ENCODE measurements at regions not wholly inside any gene's neighbourhood (a gene's known extent, or its start where the extent isn't known, plus 50 kb on each side); places are given as distances from the start of the nearest gene placed in this dataset.

DNA sequence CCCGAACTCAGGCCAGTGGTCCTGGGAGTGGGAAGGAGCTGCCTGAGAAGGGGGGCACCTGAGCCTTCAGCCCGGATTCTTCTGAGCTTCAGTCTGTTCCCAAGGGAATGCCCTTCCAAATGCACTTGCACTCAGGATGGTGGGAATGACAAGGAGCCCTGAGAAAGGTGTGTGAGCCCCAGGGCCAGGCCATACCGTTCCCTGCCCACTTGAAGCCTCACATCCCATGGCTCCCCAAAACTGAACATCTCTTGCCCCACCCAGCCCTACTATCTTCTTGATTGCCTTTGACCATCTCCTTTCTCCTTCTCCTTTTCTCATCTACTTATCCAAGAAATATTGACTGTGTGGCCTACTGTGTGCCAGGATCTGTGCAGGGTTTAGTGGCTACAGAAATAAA is 84.4 kb upstream of the HSPA9 start:
- TF ChIP-seq, protein P1, sequence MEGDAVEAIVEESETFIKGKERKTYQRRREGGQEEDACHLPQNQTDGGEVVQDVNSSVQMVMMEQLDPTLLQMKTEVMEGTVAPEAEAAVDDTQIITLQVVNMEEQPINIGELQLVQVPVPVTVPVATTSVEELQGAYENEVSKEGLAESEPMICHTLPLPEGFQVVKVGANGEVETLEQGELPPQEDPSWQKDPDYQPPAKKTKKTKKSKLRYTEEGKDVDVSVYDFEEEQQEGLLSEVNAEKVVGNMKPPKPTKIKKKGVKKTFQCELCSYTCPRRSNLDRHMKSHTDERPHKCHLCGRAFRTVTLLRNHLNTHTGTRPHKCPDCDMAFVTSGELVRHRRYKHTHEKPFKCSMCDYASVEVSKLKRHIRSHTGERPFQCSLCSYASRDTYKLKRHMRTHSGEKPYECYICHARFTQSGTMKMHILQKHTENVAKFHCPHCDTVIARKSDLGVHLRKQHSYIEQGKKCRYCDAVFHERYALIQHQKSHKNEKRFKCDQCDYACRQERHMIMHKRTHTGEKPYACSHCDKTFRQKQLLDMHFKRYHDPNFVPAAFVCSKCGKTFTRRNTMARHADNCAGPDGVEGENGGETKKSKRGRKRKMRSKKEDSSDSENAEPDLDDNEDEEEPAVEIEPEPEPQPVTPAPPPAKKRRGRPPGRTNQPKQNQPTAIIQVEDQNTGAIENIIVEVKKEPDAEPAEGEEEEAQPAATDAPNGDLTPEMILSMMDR (IDR thresholded peaks at IDR 0.05; ENCODE audit: low read depth, low read length): no peak
- no peak for DNase-seq (ENCODE audit: extremely low read depth, low read depth)

DNA sequence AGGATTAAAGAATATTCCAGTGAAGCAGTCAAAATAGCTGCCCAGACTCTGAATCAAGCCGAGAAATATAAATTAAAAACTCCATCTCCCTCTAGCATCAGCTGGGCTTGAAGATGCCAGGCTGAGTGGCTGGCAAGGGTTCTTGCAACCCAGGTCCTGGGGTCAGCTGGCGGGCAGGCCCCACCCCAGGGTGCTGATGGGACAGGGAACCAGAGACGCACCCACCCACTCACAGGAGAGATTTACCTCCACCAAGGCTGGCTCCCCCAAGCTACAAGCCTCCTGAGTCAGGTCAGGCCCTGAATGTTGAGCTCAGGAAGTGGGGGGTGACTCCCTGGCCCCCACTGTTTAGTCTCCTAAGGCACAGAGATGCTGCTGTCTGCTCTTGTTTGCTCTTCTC is 83.9 kb upstream of the HSPA9 start:
- TF ChIP-seq, protein P1 (IDR thresholded peaks at IDR 0.05; ENCODE audit: low read depth, low read length): no peak
- no peak for DNase-seq (ENCODE audit: extremely low read depth, low read depth)

DNA sequence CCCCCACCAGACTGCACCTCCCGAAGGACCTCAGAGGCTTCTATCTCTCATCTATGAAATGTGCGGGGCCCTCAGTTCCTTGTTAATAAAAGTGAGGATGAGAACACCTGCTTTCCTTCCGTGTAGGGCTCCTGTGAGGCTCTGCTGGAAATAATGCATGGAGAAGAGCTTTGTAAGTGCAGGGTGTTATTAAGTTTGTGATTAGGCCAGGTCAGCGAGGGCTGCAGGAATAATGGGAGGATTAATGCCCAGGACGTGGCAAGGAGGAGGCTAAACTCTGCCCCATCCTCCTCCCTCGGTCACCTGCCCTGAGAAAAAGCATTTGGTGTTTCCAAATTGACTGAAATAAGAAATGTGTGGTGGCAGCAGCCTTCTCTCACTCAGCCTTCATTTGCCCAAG is 83.5 kb upstream of the HSPA9 start:
- TF ChIP-seq, protein P1 (IDR thresholded peaks at IDR 0.05; ENCODE audit: low read depth, low read length): no peak
- DNase-seq (ENCODE audit: extremely low read depth, low read depth): no peak

DNA sequence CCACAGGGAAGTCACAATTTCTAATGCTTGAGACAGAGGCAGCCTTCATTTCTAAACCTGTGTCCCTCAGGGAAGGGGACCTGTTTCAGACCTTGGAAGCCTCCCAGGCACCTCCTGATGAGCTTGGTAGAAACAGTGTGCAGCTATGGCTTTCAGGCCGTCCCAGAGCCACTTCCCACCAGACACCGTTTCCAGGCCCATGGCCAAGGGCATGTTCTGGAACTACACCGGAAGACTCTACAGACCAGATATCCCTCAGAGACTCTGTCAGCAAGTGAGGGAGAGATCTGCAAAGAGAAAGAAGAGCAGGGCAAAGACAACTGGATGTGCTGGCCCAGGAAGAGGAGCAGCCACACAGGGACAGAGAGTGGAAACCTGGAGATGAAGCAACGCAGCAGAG is 82.2 kb upstream of the HSPA9 start:
- DNase-seq (ENCODE audit: extremely low read depth, low read depth): no peak
- TF ChIP-seq, protein P1 (IDR thresholded peaks at IDR 0.05; ENCODE audit: low read depth, low read length): no peak

DNA sequence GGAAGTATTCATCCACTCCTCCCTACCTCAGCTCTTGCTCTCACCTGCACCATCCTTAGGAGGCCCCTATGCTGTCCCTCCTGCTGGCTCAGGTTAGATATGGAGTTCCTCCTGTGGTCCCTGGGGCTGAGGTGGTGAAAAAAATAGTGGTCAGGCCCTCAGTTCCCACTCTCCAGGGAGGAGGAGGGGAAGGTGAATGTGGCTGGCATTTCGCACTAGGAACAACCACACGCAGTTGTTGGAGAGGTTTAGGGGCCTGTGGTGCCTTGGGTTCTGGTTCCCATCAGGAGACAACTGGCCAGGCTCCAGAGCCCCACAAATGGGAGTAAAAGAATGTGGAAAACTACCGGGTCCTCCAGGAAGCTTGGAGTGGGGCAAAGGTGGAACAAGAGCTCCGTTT is 81.7 kb upstream of the HSPA9 start:
- TF ChIP-seq, protein P1 (IDR thresholded peaks at IDR 0.05; ENCODE audit: low read depth, low read length): no peak
- no peak for DNase-seq (ENCODE audit: extremely low read depth, low read depth)

DNA sequence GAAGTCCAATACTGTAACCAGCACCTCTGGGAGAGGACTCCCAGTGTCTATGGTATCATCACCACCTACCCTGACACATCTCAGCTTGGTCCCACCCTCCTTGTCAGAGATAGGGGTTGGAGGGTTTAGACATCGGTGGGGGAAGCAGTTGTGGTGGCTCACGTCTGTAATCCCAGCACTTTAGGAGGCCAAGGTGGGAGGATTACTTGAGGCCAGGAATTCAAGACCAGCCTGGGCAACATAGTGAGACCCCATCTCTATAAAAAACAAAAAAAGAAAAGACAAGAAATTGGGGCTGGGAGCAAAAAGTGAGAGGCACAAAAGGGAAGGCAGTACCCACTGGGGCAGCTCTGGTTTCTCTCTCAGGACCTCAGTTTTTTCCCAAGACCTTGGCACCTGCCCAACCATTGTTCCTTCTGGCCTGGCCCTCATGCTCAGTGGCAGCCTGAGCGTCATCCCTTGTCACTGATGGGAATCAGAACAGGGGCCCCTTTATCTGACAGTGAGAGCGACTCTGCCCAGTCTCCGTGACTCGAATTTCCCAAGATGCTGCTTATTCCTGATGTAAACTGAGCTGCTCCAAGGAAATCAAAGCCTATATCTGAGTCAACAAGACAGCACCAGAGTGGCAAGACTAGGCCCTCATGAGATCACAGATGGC is 80.5 kb upstream of the HSPA9 start:
- DNase-seq (ENCODE audit: extremely low read depth, low read depth): no peak
- TF ChIP-seq, protein P1 (IDR thresholded peaks at IDR 0.05; ENCODE audit: low read depth, low read length): no peak

DNA sequence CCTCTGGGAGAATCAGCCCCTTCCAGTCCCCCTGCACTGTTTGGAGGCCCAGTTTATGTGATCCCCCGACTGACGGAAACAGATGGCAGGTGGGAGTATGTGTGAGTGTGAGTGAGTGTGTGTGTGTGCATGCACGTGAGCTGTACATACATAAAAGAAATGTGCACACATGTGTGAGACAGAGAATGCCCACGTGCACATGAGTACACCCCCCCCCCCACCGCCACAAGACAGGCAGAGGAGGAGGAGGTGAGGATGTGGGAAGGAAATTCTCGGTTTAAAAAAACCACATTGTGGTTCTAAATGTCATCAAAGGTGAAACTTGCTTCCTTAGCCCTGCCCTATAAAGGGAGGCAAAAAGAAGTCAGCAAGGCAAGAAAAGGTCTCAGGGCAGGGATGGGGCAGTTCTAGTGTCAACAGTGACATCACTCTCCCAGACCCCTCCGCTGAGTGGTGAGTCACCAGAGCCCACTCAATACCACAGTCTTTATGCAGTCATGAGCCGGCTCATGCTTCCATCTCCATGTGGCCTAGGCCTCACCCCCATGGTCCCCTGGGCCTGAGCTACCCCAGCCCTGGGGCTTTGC is 79.2 kb upstream of the HSPA9 start:
- DNase-seq (ENCODE audit: extremely low read depth, low read depth): no peak
- TF ChIP-seq, protein P1 (IDR thresholded peaks at IDR 0.05; ENCODE audit: low read depth, low read length): no peak

Data from AG09319 (cell line).